Stomach (tissue), 8 donors: ENCODE measurements at regions not wholly inside any gene's neighbourhood (a gene's known extent, or its start where the extent isn't known, plus 50 kb on each side); places are given as distances from the start of the nearest gene placed in this dataset.

Experiments used
- DNase-seq, 2 donors: peaks; one replicate each; pipeline versions ENCODE4 v3.0.0 to v3.0.0-alpha.2; 2013 to 2019
- H3K27ac ChIP-seq, 5 donors: fragments of 200-600 bp in 4 of 5; sonication (generic) in 4 of 5; one replicate each; pipeline ENCODE4 v1.5.1; 2013 to 2019; ENCODE audit warnings: mild to moderate bottlenecking in 1 of 5, moderate library complexity in 1 of 5
- H3K27me3 ChIP-seq, 3 donors: fragments of 200-600 bp; sonication (generic); one replicate each; pipeline ENCODE4 v1.5.1; 2017 to 2019; ENCODE audit warnings: mixed run types in 1 of 3
- H3K36me3 ChIP-seq, 4 donors: fragments of 200-600 bp; sonication (generic); 1 replicate in 3 of 4; 2 replicates in 1 of 4; pipeline ENCODE4 v1.5.1; 2016 to 2019
- H3K4me1 ChIP-seq, 4 donors: fragments of 200-600 bp; sonication (generic); one replicate each; pipeline ENCODE4 v1.5.1; 2016 to 2019
- H3K4me3 ChIP-seq, 4 donors: fragments of 200-600 bp; sonication (generic) in 3 of 4; one replicate each; pipeline ENCODE4 v1.5.1; 2016 to 2019; ENCODE audit warnings: mild to moderate bottlenecking in 1 of 4
- H3K9me3 ChIP-seq, 4 donors: fragments of 200-600 bp; sonication (generic); one replicate each; pipeline ENCODE4 v1.5.1; 2016 to 2019
- CTCF ChIP-seq, 7 experiments: fragments of 450-650 bp in 4 of 7; fragments of 200-600 bp in 3 of 7; sonication (generic) in 3 of 7; IDR thresholded peaks; one replicate each; pipeline ENCODE4 v1.5.1; 2016 to 2019; ENCODE audit warnings: antibody characterized with exemption in 7 of 7, control low read depth in 2 of 7, mild to moderate bottlenecking in 1 of 7
- EP300 ChIP-seq: sonication (generic); formaldehyde crosslinking; IDR thresholded peaks from one replicate; pipeline ENCODE4 v1.6.1; 2017; ENCODE audit warnings: antibody characterized with exemption
- POLR2A ChIP-seq, 4 donors: fragments of 450-650 bp; IDR thresholded peaks; one replicate each; pipeline ENCODE4 v1.6.1; 2016; ENCODE audit warnings: antibody characterized with exemption in 4 of 4, control low read depth in 2 of 4, mild to moderate bottlenecking in 1 of 4, moderate library complexity in 1 of 4
- POLR2AphosphoS5 ChIP-seq, 3 donors: sonication (generic); formaldehyde crosslinking; IDR thresholded peaks; one replicate each; pipeline ENCODE4 v1.6.1; 2016; ENCODE audit warnings: antibody characterized with exemption in 3 of 3
- WGBS, 5 donors: extraction: QIAGEN DNeasy Blood & Tissue Kit in 3 of 5; methylation state at CpG; one replicate each; pipeline versions ENCODE4 v1.1.5 to v1.1.7; 2013 to 2018; 5-methylcytosine and 5-hydroxymethylcytosine counted together
- intact Hi-C: fragments of 100-400 bp; cut with DNase I; formaldehyde crosslinking; loops from one replicate; pipeline ENCODE4 v1.15.1; 2023; ENCODE audit warnings: low total_unique reads
- donor health status: healthy with polysubstance abuse.
- donor health status: Bipolar disorder and iron deficiency.
- donor health status: healthy.

- Histone ChIP-seq H3K27ac (peak overlapping the region; percentile 59 to 86 (median 78)), H3K9me3 (no peaks in the 10 kb centered on the region), H3K4me1 (peaks cover 51 to 84% (median 61%) of the 10 kb centered on the region in 4 donors), H3K27me3 (no peaks in the 10 kb centered on the region), H3K4me3 (peak overlapping the region in 1 of 4 donors; percentile 15), H3K36me3 (peaks cover 15 to 48% (median 45%) of the 10 kb centered on the region in 4 donors)
- TF ChIP-seq EP300 (no peak), POLR2AphosphoS5 (IDR thresholded peaks at IDR 0.05) (peak; percentile 17 to 73 (median 45))
- intact Hi-C loops: no loop called here
- 51 to 61% (median 54%) methylated on average over 21 to 27 of the region's 27 CpGs for WGBS, 5 donors
- DNase-seq: peak; percentile 70 to 91
Measured at GRCh38 chr12:124453419-124454351, 113.7 kb downstream of the NCOR2 start.

- H3K27ac ChIP-seq: peak overlapping the region; percentile 59 to 86 (median 78)
- DNase-seq: no peak
- H3K27me3 ChIP-seq: no peaks in the 10 kb centered on the region
- no peak overlapping the region for H3K4me3 ChIP-seq
- no peak for TF ChIP-seq POLR2AphosphoS5 (IDR thresholded peaks at IDR 0.05)
- TF ChIP-seq POLR2A (IDR thresholded peaks at IDR 0.05): no peak
- no peak for TF ChIP-seq EP300
- intact Hi-C loops: no loop called here
- 83 to 90% (median 89%) methylated on average over 13 to 21 of the region's 21 CpGs for WGBS, 5 donors
- peaks cover 44 to 75% (median 55%) of the 10 kb centered on the region in 4 donors for H3K4me1 ChIP-seq
- H3K9me3 ChIP-seq: no peaks in the 10 kb centered on the region
- H3K36me3 ChIP-seq: peaks cover 21 to 56% (median 51%) of the 10 kb centered on the region in 4 donors
Measured at GRCh38 chr12:124452576-124453331, 114.7 kb downstream of the NCOR2 start.

GRCh38 chr12:124451637-124452243 lies 115.7 kb downstream of the NCOR2 start:
- intact Hi-C loops: no loop called here
- peaks cover 22 to 61% (median 53%) of the 10 kb centered on the region in 4 donors for H3K36me3 ChIP-seq
- H3K27me3 ChIP-seq: no peaks in the 10 kb centered on the region
- H3K4me1 ChIP-seq: peaks cover 36 to 64% (median 46%) of the 10 kb centered on the region in 4 donors
- 83 to 88% (median 87%) methylated on average over 11 to 12 of the region's 12 CpGs for WGBS, 5 donors
- H3K4me3 ChIP-seq: no peak overlapping the region
- no peak for DNase-seq
- no peak for TF ChIP-seq POLR2AphosphoS5 (IDR thresholded peaks at IDR 0.05)
- no peak for TF ChIP-seq EP300
- no peak for TF ChIP-seq CTCF (IDR thresholded peaks at IDR 0.05)
- TF ChIP-seq POLR2A (IDR thresholded peaks at IDR 0.05): no peak
- H3K27ac ChIP-seq: no peak overlapping the region
- no peaks in the 10 kb centered on the region for H3K9me3 ChIP-seq

- Histone ChIP-seq H3K27ac (no peak overlapping the region), H3K4me3 (no peak overlapping the region), H3K36me3 (peaks cover 22 to 61% (median 49%) of the 10 kb centered on the region in 4 donors), H3K4me1 (peaks cover 32 to 57% (median 39%) of the 10 kb centered on the region in 4 donors), H3K9me3 (no peaks in the 10 kb centered on the region), H3K27me3 (no peaks in the 10 kb centered on the region)
- TF ChIP-seq CTCF (IDR thresholded peaks at IDR 0.05): no peak
- TF ChIP-seq EP300: no peak
- no peak for TF ChIP-seq POLR2AphosphoS5 (IDR thresholded peaks at IDR 0.05)
- TF ChIP-seq POLR2A (IDR thresholded peaks at IDR 0.05): no peak
- intact Hi-C loops: no loop called here
- no peak for DNase-seq
- 84 to 92% (median 88%) methylated on average over 11 of the region's 11 CpGs for WGBS, 5 donors
Measured at GRCh38 chr12:124451016-124451415, 116.4 kb downstream of the NCOR2 start.

GRCh38 chr12:124450376-124450750 lies 117.0 kb downstream of the NCOR2 start:
- no peaks in the 10 kb centered on the region for H3K27me3 ChIP-seq
- H3K36me3 ChIP-seq: peaks cover 22 to 62% (median 49%) of the 10 kb centered on the region in 4 donors
- no peak for DNase-seq
- H3K4me1 ChIP-seq: peaks cover 29 to 51% (median 36%) of the 10 kb centered on the region in 4 donors
- intact Hi-C loops: no loop called here
- no peak overlapping the region for H3K27ac ChIP-seq
- WGBS, 5 donors: 89 to 94% (median 92%) methylated on average over 12 to 15 of the region's 15 CpGs
- no peaks in the 10 kb centered on the region for H3K9me3 ChIP-seq
- TF ChIP-seq POLR2AphosphoS5 (IDR thresholded peaks at IDR 0.05): no peak
- no peak for TF ChIP-seq EP300
- TF ChIP-seq POLR2A (IDR thresholded peaks at IDR 0.05): no peak
- no peak for TF ChIP-seq CTCF (IDR thresholded peaks at IDR 0.05)
- H3K4me3 ChIP-seq: no peak overlapping the region
